Right atrium auricular region (tissue), 2 donors: ENCODE measurements at regions not wholly inside any gene's neighbourhood (a gene's known extent, or its start where the extent isn't known, plus 50 kb on each side); places are given as distances from the start of the nearest gene placed in this dataset.

Experiments
- DNase-seq: peaks from one replicate; pipeline ENCODE4 v3.0.0-alpha.2; 2019; ENCODE audit warnings: low spot score
- H3K27ac ChIP-seq, 2 donors: fragments of 200-600 bp; sonication (generic); 1 replicate in 1 of 2; 2 replicates in 1 of 2; pipeline ENCODE4 v1.5.1; 2016 to 2019
- H3K27me3 ChIP-seq, 2 donors: fragments of 200-600 bp; sonication (generic); one replicate each; pipeline versions ENCODE4 v1.5.1 to v1.6.0; 2017 to 2019
- H3K36me3 ChIP-seq: fragments of 200-600 bp; sonication (generic); one replicate; pipeline ENCODE4 v1.5.1; 2016
- H3K4me1 ChIP-seq, 2 donors: fragments of 200-600 bp; sonication (generic); one replicate each; pipeline versions ENCODE4 v1.5.1 to v1.6.0; 2017 to 2019
- H3K4me3 ChIP-seq, 2 donors: fragments of 200-600 bp; sonication (generic); 1 replicate in 1 of 2; 2 replicates in 1 of 2; pipeline ENCODE4 v1.5.1; 2017 to 2019; ENCODE audit warnings: mild to moderate bottlenecking in 1 of 2, moderate library complexity in 1 of 2
- H3K9me3 ChIP-seq, 2 donors: fragments of 200-600 bp; sonication (generic); one replicate each; pipeline ENCODE4 v1.5.1; 2019
- CTCF ChIP-seq, 2 donors: fragments of 200-600 bp; sonication (generic); IDR thresholded peaks; one replicate each; pipeline ENCODE4 v1.5.1; 2019; ENCODE audit warnings: antibody characterized with exemption in 2 of 2

DNA sequence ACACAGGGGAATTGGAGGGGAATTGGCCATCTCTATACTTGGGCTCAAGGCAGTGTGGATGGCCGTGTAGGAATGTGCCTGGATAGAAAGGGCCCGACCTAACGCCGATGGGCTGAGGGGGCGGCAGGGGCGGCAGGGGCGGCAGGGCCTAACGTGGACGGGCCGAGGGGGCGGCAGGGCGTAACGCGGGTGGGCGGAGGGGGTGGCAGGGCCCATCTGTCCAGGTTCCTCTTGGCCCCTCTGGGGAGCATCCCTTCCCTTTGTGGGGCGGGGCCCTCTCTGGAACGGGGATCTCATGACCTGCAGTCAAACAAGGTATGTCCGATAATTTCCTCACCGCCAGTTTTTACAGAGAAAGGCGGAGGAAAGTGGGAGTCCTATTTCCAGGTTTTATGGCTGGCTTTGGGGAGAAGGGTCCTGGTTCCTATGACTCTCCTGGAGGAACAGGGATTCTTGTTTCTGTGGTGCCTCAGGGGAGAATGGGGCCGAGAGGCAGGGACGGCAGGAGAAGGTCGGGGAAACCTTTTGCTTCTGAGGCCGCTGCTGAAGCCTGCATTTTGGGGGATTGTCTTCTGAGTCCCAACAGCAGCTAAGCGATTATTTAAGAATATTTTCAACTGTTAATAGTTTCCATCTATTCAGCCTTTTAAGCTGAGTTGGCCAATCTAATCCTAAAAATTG, 100.8 kb upstream of the FRMD1 start:
- Histone ChIP-seq H3K4me3 (no peak overlapping the region), H3K36me3 (no peaks in the 10 kb centered on the region), H3K27me3 (no peaks in the 10 kb centered on the region), H3K4me1 (no peaks in the 10 kb centered on the region), H3K27ac (no peak overlapping the region), H3K9me3 (no peaks in the 10 kb centered on the region)
- TF ChIP-seq CTCF (IDR thresholded peaks at IDR 0.05) = no peak
- no peak for DNase-seq

DNA sequence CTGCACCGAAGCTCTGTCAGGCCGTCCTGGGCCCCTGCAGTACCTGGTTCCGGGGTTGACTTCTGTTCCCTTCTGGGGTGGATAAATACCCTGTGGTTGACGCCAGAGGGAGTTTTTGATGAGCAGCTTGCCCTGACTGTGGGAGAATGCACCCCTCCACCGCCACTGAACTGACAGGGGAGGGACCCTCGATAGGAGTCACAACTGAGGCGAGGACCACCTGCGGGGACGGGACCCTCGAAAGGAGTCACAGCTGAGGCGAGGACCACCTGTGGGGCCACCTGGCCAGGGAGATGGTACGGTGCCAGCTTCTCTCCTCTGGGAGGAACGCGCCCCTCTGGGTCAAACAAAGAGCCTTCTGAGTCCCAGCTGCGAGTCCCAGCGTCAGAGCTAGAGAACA, 100.1 kb upstream of the FRMD1 start:
- no peak for DNase-seq
- Histone ChIP-seq H3K4me1 (no peaks in the 10 kb centered on the region), H3K36me3 (no peaks in the 10 kb centered on the region), H3K27ac (no peak overlapping the region), H3K4me3 (no peak overlapping the region), H3K9me3 (no peaks in the 10 kb centered on the region), H3K27me3 (no peaks in the 10 kb centered on the region)
- TF ChIP-seq CTCF (IDR thresholded peaks at IDR 0.05) = no peak

GRCh38 chr6:168177103-168177891, 98.3 kb upstream of the FRMD1 start:
- Histone ChIP-seq H3K4me1 (no peaks in the 10 kb centered on the region), H3K27me3 (no peaks in the 10 kb centered on the region), H3K4me3 (no peak overlapping the region), H3K9me3 (no peaks in the 10 kb centered on the region), H3K36me3 (no peaks in the 10 kb centered on the region), H3K27ac (no peak overlapping the region)
- no peak for DNase-seq
- TF ChIP-seq CTCF (IDR thresholded peaks at IDR 0.05) = no peak

DNA sequence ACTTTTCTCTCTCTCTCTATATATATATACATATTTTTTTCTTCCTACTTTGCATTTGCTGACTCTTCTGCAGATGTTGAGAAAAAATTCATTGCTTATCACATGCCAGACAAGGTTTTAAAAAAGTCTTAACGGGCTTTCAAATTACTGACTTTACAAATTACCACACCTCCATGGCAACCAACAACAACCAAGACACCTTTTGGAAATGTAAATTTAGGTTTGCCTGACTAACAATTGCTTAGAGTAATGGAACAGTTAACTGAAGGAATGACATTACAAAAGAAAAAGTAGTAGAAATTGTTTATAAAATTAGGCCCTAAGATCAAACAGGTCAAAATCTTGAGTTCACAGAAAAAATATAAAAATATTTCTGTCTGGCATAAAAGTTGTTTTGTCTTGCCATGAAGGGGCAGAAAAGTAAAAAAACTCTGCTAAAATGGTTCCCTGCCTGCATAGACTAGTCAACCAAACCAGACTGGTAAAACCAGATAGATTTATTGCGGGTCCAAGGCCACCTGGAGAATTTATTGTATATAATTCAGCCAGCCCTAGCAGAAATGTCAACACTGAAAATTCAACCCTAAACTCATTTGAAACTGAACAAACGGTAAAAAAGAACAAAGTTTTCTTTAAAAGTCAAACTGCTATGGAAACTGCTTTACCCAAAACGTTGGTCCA, 92.8 kb upstream of the FRMD1 start:
- Histone ChIP-seq H3K9me3 (no peaks in the 10 kb centered on the region), H3K27me3 (peaks cover 0 to 4% of the 10 kb centered on the region in 2 donors), H3K36me3 (no peaks in the 10 kb centered on the region), H3K4me1 (no peaks in the 10 kb centered on the region), H3K27ac (no peak overlapping the region), H3K4me3 (no peak overlapping the region)
- DNase-seq = no peak
- TF ChIP-seq CTCF (IDR thresholded peaks at IDR 0.05) = no peak

GRCh38 chr6:168170841-168171601, 92.0 kb upstream of the FRMD1 start:
- Histone ChIP-seq H3K4me1 (no peaks in the 10 kb centered on the region), H3K4me3 (no peak overlapping the region), H3K36me3 (no peaks in the 10 kb centered on the region), H3K27me3 (peaks cover 0 to 4% of the 10 kb centered on the region in 2 donors), H3K9me3 (no peaks in the 10 kb centered on the region), H3K27ac (no peak overlapping the region)
- no peak for TF ChIP-seq CTCF (IDR thresholded peaks at IDR 0.05)
- DNase-seq = no peak
